Activated B cell treated with CpG ODN at 0.5 μM for 24 hours (primary cell): ENCODE measurements at regions not wholly inside any gene's neighbourhood (a gene's known extent, or its start where the extent isn't known, plus 50 kb on each side); places are given as distances from the start of the nearest gene placed in this dataset.

Source experiments
- ATAC-seq: fragments of 200-7000 bp; cut with Tn5 transposase; one replicate; pipeline ENCODE4 v1.10.0; 2021; ENCODE audit warnings: low read depth, mild to moderate bottlenecking, moderate library complexity
- CTCF ChIA-PET: fragments of 350-600 bp; sonication (Branson Sonifier 250); formaldehyde crosslinking; loops from one replicate; lab custom pipeline; 2021; ENCODE audit warnings: antibody characterized with exemption; lab: Charles Lee
- POLR2A ChIA-PET: fragments of 350-600 bp; sonication (Branson Sonifier 250); formaldehyde crosslinking; loops from one replicate; lab custom pipeline; 2021; ENCODE audit warnings: antibody characterized with exemption; lab: Charles Lee
- DNase-seq: peaks from one replicate; pipeline ENCODE4 v3.0.0; 2022
- H3K27ac Mint-ChIP-seq: one replicate; pipeline ENCODE4 v1.8.0; 2020; ENCODE audit warnings: mixed read lengths
- H3K27me3 Mint-ChIP-seq: one replicate; pipeline ENCODE4 v1.8.0; 2021; ENCODE audit warnings: mixed read lengths
- H3K36me3 Mint-ChIP-seq: one replicate; pipeline ENCODE4 v1.8.0; 2021; ENCODE audit warnings: low read depth, mixed read lengths
- H3K4me1 Mint-ChIP-seq: one replicate; pipeline ENCODE4 v1.8.0; 2021; ENCODE audit warnings: mixed read lengths
- H3K4me3 Mint-ChIP-seq: one replicate; pipeline ENCODE4 v1.8.0; 2020; ENCODE audit warnings: mild to moderate bottlenecking, mixed read lengths
- H3K9me3 Mint-ChIP-seq: one replicate; pipeline ENCODE4 v1.8.0; 2020; ENCODE audit warnings: mixed read lengths
- intact Hi-C: fragments of 100-400 bp; cut with micrococcal nuclease; formaldehyde crosslinking; loops from one replicate; pipeline ENCODE4 v1.15.1; 2024
- TF ChIP-seq, protein P1 (sequence below): fragments of 200-600 bp; IDR thresholded peaks from one replicate; pipeline ENCODE4 v1.8.0; 2022; ENCODE audit warnings: antibody characterized with exemption, mild to moderate bottlenecking

GRCh38 chr1:244161236-244161510, 110.1 kb downstream of the ZBTB18 start:
- intact Hi-C loops: no loop called here
- H3K9me3 Mint-ChIP-seq: no peaks in the 10 kb centered on the region
- H3K4me3 Mint-ChIP-seq: no peak overlapping the region
- no peak overlapping the region for H3K27ac Mint-ChIP-seq
- H3K27me3 Mint-ChIP-seq: no peaks in the 10 kb centered on the region
- TF ChIP-seq, protein P1, sequence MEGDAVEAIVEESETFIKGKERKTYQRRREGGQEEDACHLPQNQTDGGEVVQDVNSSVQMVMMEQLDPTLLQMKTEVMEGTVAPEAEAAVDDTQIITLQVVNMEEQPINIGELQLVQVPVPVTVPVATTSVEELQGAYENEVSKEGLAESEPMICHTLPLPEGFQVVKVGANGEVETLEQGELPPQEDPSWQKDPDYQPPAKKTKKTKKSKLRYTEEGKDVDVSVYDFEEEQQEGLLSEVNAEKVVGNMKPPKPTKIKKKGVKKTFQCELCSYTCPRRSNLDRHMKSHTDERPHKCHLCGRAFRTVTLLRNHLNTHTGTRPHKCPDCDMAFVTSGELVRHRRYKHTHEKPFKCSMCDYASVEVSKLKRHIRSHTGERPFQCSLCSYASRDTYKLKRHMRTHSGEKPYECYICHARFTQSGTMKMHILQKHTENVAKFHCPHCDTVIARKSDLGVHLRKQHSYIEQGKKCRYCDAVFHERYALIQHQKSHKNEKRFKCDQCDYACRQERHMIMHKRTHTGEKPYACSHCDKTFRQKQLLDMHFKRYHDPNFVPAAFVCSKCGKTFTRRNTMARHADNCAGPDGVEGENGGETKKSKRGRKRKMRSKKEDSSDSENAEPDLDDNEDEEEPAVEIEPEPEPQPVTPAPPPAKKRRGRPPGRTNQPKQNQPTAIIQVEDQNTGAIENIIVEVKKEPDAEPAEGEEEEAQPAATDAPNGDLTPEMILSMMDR: no peak
- no peaks in the 10 kb centered on the region for H3K36me3 Mint-ChIP-seq
- no peak for ATAC-seq
- no peaks in the 10 kb centered on the region for H3K4me1 Mint-ChIP-seq
- ChIA-PET CTCF (no interaction called here), POLR2A (no interaction called here)
- no peak for DNase-seq

- DNase-seq (no peak), ATAC-seq (no peak)
- H3K36me3 Mint-ChIP-seq: no peaks in the 10 kb centered on the region
- ChIA-PET CTCF (no interaction called here), POLR2A (no interaction called here)
- H3K4me1 Mint-ChIP-seq: no peaks in the 10 kb centered on the region
- intact Hi-C loops: no loop called here
- H3K9me3 Mint-ChIP-seq: no peaks in the 10 kb centered on the region
- no peak overlapping the region for H3K4me3 Mint-ChIP-seq
- H3K27ac Mint-ChIP-seq: no peak overlapping the region
- TF ChIP-seq, protein P1: no peak
- no peaks in the 10 kb centered on the region for H3K27me3 Mint-ChIP-seq
Observed at GRCh38 chr1:244162786-244163530, 111.9 kb downstream of the ZBTB18 start.

DNA sequence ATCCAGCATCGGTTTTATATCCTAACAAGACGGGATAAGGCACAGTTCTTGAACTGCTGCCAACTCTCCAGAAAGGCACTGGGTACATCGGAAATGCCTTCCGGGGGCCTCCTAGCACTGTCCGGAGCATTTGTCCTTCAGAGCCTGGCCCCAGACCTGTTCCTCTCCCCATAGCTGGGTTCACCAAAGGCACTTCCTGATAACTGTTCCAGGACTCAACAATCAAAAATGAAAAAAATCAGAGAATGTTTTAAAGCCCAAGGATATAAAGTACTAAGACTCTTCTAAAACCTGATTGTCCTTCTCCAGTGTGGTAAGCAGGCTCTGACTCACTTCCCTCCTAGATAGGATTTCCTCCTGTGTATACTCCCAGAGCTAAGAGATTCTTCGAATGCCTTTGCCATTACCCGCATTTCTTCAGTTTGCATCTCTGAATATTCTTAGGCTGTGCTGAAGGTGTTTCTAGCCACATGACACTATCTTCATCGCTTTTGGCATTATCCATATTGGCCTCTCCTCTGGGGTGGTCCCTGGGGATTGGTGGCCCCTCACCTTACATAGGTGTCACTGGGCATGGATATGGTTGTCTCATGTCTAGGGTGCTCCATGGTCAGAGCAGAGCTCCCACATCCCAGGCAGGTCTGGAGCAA, 112.9 kb downstream of the ZBTB18 start:
- no peak overlapping the region for H3K4me3 Mint-ChIP-seq

GRCh38 chr1:244164511-244164890, 113.4 kb downstream of the ZBTB18 start:
- TF ChIP-seq, protein P1: no peak
- H3K4me3 Mint-ChIP-seq: no peak overlapping the region
- intact Hi-C loops: no loop called here
- H3K9me3 Mint-ChIP-seq: no peaks in the 10 kb centered on the region
- no peaks in the 10 kb centered on the region for H3K27me3 Mint-ChIP-seq
- ChIA-PET POLR2A (no interaction called here), CTCF (no interaction called here)
- no peaks in the 10 kb centered on the region for H3K36me3 Mint-ChIP-seq
- ATAC-seq (no peak), DNase-seq (no peak)
- H3K27ac Mint-ChIP-seq: no peak overlapping the region
- no peaks in the 10 kb centered on the region for H3K4me1 Mint-ChIP-seq

More for the DNA sequence above, 112.9 kb downstream of the ZBTB18 start:
- Mint-ChIP-seq H3K4me1 (no peaks in the 10 kb centered on the region), H3K9me3 (no peaks in the 10 kb centered on the region), H3K27ac (no peak overlapping the region), H3K27me3 (no peaks in the 10 kb centered on the region), H3K36me3 (no peaks in the 10 kb centered on the region)
- no peak for DNase-seq
- intact Hi-C loops: no loop called here
- TF ChIP-seq, protein P1: no peak
- CTCF ChIA-PET: no interaction called here
- ATAC-seq: no peak
- POLR2A ChIA-PET: no interaction called here

GRCh38 chr1:244165021-244165420, 113.9 kb downstream of the ZBTB18 start:
- CTCF ChIA-PET: no interaction called here
- no peaks in the 10 kb centered on the region for H3K27me3 Mint-ChIP-seq
- DNase-seq (no peak), ATAC-seq (no peak)
- H3K36me3 Mint-ChIP-seq: no peaks in the 10 kb centered on the region
- peaks cover under 1% of the 10 kb centered on the region for H3K9me3 Mint-ChIP-seq
- no peaks in the 10 kb centered on the region for H3K4me1 Mint-ChIP-seq
- intact Hi-C loops: no loop called here
- TF ChIP-seq, protein P1: no peak
- POLR2A ChIA-PET: no interaction called here
- H3K27ac Mint-ChIP-seq: no peak overlapping the region
- no peak overlapping the region for H3K4me3 Mint-ChIP-seq
